HFFc6 (cell line): ENCODE measurements at regions not wholly inside any gene's neighbourhood (a gene's known extent, or its start where the extent isn't known, plus 50 kb on each side); places are given as distances from the start of the nearest gene placed in this dataset.

ENCODE experiments used
- DNase-seq: peaks from one replicate; pipeline ENCODE4 v3.0.0-alpha.2; 2018
- H3K27ac Mint-ChIP-seq: 2 replicates; pipeline ENCODE4 v1.8.0; 2020; ENCODE audit warnings: mild to moderate bottlenecking, mixed read lengths
- H3K27me3 Mint-ChIP-seq: 2 replicates; pipeline ENCODE4 v1.8.0; 2021; ENCODE audit warnings: mild to moderate bottlenecking, moderate library complexity, mixed read lengths; ENCODE audit not compliant: insufficient read depth
- H3K36me3 Mint-ChIP-seq: 2 replicates; pipeline ENCODE4 v1.8.0; 2021; ENCODE audit warnings: low read depth, mixed read lengths
- H3K4me1 Mint-ChIP-seq: 2 replicates; pipeline ENCODE4 v1.8.0; 2020; ENCODE audit warnings: low read depth, mixed read lengths
- H3K4me3 Mint-ChIP-seq: 2 replicates; pipeline ENCODE4 v1.8.0; 2020; ENCODE audit warnings: mild to moderate bottlenecking, moderate library complexity, mixed read lengths
- H3K9me3 Mint-ChIP-seq: 2 replicates; pipeline ENCODE4 v1.8.0; 2020; ENCODE audit warnings: mild to moderate bottlenecking, mixed read lengths
- TF ChIP-seq, protein P1 (sequence below): fragments of 200-600 bp; sonication (generic); IDR thresholded peaks from 2 replicates; pipeline ENCODE4 v1.5.0; 2021; ENCODE audit warnings: antibody characterized with exemption, mild to moderate bottlenecking

DNA sequence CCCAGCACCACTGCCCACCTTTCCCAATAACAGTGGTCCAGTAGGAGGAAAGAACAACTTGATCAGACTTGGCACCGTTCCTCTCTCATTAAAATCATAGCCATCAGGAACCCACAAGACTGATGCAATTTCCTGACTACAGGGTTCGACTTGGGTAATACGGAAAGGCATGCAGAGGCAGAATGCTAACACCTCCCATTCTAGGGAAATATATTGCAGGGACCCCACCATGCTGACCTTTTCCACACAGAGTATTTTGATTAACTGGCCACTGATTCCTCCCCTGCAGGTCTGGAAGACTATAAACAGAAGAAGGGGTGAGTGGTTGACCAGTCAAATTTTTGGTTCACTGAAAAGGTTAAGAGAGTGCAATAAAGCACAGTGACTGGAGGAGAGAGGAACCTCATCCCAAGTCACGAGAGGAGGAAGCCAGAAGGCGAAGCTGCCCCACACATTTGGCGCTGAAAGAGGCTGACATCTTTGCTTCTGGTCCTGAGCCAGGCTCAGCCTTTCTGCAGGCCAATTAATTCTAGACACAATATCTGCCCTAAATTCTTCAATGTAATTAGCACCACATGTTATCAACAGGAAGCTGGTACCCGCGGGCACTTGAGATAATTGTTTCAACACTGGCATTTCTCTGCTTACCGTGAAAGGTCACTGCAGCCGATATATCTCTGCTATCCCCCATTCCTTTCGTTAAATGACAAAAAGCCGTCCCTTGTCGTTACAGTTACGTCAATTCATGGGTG, 64.7 kb upstream of the SPOCK1 start:
- peaks cover 4% of the 10 kb centered on the region for H3K27me3 Mint-ChIP-seq
- no peaks in the 10 kb centered on the region for H3K36me3 Mint-ChIP-seq
- peak; percentile 81 for DNase-seq
- peak overlapping the region; percentile 39 for H3K4me3 Mint-ChIP-seq
- H3K27ac Mint-ChIP-seq: peak overlapping the region; percentile 78
- TF ChIP-seq, protein P1, sequence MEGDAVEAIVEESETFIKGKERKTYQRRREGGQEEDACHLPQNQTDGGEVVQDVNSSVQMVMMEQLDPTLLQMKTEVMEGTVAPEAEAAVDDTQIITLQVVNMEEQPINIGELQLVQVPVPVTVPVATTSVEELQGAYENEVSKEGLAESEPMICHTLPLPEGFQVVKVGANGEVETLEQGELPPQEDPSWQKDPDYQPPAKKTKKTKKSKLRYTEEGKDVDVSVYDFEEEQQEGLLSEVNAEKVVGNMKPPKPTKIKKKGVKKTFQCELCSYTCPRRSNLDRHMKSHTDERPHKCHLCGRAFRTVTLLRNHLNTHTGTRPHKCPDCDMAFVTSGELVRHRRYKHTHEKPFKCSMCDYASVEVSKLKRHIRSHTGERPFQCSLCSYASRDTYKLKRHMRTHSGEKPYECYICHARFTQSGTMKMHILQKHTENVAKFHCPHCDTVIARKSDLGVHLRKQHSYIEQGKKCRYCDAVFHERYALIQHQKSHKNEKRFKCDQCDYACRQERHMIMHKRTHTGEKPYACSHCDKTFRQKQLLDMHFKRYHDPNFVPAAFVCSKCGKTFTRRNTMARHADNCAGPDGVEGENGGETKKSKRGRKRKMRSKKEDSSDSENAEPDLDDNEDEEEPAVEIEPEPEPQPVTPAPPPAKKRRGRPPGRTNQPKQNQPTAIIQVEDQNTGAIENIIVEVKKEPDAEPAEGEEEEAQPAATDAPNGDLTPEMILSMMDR: no peak
- no peaks in the 10 kb centered on the region for H3K9me3 Mint-ChIP-seq
- H3K4me1 Mint-ChIP-seq: peaks cover 65% of the 10 kb centered on the region

DNA sequence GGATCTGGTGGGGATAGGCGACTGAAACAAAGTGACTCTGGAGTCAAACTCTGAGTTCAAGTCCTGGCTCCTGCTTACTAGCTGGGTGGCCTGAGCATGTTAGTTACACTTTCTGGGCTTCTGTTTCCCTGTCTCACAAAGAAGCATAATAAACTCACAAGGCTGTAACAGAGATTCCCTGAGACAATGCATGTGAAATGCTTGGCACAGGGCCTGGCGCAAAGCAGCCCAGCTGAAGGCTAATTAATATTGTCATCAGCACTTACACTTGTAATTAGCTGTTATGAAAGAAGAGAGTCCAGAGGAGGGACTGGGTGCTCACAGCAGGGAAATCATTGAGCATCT, 64.1 kb upstream of the SPOCK1 start:
- peaks cover 65% of the 10 kb centered on the region for H3K4me1 Mint-ChIP-seq
- H3K9me3 Mint-ChIP-seq: no peaks in the 10 kb centered on the region
- no peaks in the 10 kb centered on the region for H3K36me3 Mint-ChIP-seq
- TF ChIP-seq, protein P1: no peak
- DNase-seq: no peak
- 0 out of 2 replicates have a peak overlapping the region, but pooled peaks have one; percentile 39 for H3K4me3 Mint-ChIP-seq
- peak overlapping the region; percentile 78 for H3K27ac Mint-ChIP-seq
- H3K27me3 Mint-ChIP-seq: peaks cover 4% of the 10 kb centered on the region

DNA sequence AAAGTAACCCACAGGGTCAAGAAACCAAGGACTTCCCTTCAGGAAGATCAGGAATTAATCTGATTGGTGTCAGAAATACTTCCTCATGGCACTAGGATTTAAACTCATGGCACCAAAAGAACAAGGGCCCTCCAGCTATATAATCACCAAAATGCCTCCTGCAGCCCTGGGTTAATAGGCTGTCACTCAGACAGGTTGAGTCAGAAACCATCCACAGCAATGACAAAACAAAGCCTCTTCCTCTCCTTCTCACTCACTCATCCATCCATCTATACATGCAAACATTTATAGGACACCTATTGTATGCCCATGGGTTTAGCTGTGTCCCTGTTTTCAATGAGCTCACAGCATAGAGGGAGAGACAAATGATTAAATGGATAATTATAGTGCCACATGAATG, 62.5 kb upstream of the SPOCK1 start:
- TF ChIP-seq, protein P1: no peak

DNA sequence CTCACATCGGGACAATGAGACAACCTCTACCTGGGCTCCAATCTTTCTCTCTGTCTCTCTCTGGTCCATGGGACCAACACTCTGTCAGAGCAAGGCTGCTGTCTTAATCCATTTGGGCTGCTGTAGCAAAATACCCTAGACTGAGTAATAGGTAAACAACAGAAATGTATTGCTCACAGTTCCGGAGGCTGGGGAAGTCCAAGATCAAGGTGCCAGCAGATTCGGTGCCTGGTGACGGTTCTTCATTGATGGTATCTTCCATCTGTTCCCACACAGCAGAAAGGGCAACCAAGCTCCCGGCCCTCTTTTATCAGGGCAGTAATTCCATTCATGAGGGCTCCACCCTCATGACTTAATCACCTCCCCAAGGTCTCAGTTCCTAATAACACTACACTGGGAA, 61.3 kb upstream of the SPOCK1 start:
- H3K9me3 Mint-ChIP-seq: no peaks in the 10 kb centered on the region
- peak; percentile 13 for DNase-seq
- peaks cover 9% of the 10 kb centered on the region for H3K27me3 Mint-ChIP-seq
- no peak overlapping the region for H3K4me3 Mint-ChIP-seq
- TF ChIP-seq, protein P1: no peak
- H3K27ac Mint-ChIP-seq: no peak overlapping the region
- H3K36me3 Mint-ChIP-seq: no peaks in the 10 kb centered on the region
- H3K4me1 Mint-ChIP-seq: peaks cover 49% of the 10 kb centered on the region

More for the DNA sequence above, 62.5 kb upstream of the SPOCK1 start:
- no peak overlapping the region for H3K27ac Mint-ChIP-seq
- H3K9me3 Mint-ChIP-seq: no peaks in the 10 kb centered on the region
- H3K36me3 Mint-ChIP-seq: no peaks in the 10 kb centered on the region
- no peak overlapping the region for H3K4me3 Mint-ChIP-seq
- peaks cover 61% of the 10 kb centered on the region for H3K4me1 Mint-ChIP-seq
- H3K27me3 Mint-ChIP-seq: peaks cover 7% of the 10 kb centered on the region
- DNase-seq: peak; percentile 19
